HepG2 (cell line): ENCODE measurements at regions not wholly inside any gene's neighbourhood (a gene's known extent, or its start where the extent isn't known, plus 50 kb on each side); places are given as distances from the start of the nearest gene placed in this dataset.

ENCODE experiments used
- ATAC-seq: fragments of 200-7000 bp; cut with Tn5 transposase; 3 replicates; pipeline ENCODE4 v1.9.1; 2020; ENCODE audit warnings: mild to moderate bottlenecking, moderate library complexity
- BruUV-seq: library from RNA; stranded (reverse); fragments of 400-500 nt; replicated peaks from 2 replicates; lab custom pipeline; 2021; lab: Mats Ljungman, UMichigan
- CTCF ChIA-PET: fragments of 300-600 bp; formaldehyde crosslinking; extraction: SDS; loops from one replicate; lab custom pipeline; 2021; ENCODE audit warnings: low total read pairs, inconsistent platforms, low intra/inter-chr PET ratio; lab: Yijun Ruan, JAX
- POLR2A ChIA-PET: fragments of 350-600 bp; sonication (Branson Sonifier 250); formaldehyde crosslinking; loops from one replicate; lab custom pipeline; 2020; ENCODE audit warnings: antibody characterized with exemption, inconsistent platforms; lab: Yijun Ruan, JAX
- DNase-seq: peaks from one replicate; pipeline ENCODE4 v3.0.0-alpha.2; 2015; ENCODE audit warnings: low spot score
- FAIRE-seq: peaks from 3 replicates; lab custom pipeline; 2011; peaks lifted over from hg19 to GRCh38; lab: Jason Lieb, UNC
- H2AFZ ChIP-seq: one replicate; pipeline ENCODE4 v1.6.1; 2011; ENCODE audit warnings: low read length, inconsistent platforms
- H3K27ac ChIP-seq: fragments of 300-600 bp; 3 replicates; pipeline ENCODE4 v1.8.0; 2011; ENCODE audit warnings: mixed run types, mild to moderate bottlenecking, mixed read lengths, low read length, inconsistent platforms; ENCODE audit not compliant: insufficient read depth; ENCODE audit errors: extremely low read length
- H3K27me3 ChIP-seq, 2 experiments: fragments of 200-600 bp in 1 of 2; 2 replicates in 1 of 2; 3 replicates in 1 of 2; pipeline versions ENCODE4 v1.6.0 to v1.8.0; 2011; ENCODE audit warnings: low read length in 2 of 2, mild to moderate bottlenecking in 2 of 2, moderate library complexity in 2 of 2, inconsistent platforms in 1 of 2; ENCODE audit not compliant: insufficient read depth in 2 of 2, control insufficient read depth in 1 of 2
- H3K36me3 ChIP-seq, 2 experiments: fragments of 200-600 bp in 1 of 2; replicated peaks in 1 of 2; 2 replicates in 1 of 2; 3 replicates in 1 of 2; pipeline versions ENCODE4 v1.5.1 to v1.8.0; 2011; ENCODE audit warnings: low read length in 2 of 2, inconsistent platforms in 1 of 2; ENCODE audit not compliant: insufficient read depth in 2 of 2, control insufficient read depth in 1 of 2
- H3K4me1 ChIP-seq: 2 replicates; pipeline ENCODE4 v1.5.1; 2012; ENCODE audit warnings: low read length, inconsistent platforms; ENCODE audit not compliant: insufficient read depth
- H3K4me2 ChIP-seq: 2 replicates; pipeline ENCODE4 v1.6.0; 2011; ENCODE audit warnings: low read depth, low read length, inconsistent platforms
- H3K4me3 ChIP-seq, 3 experiments: fragments of 200-600 bp in 1 of 3; sonication (generic), shearing (Covaris generic) in 1 of 3; replicated peaks in 1 of 3; 2 replicates each; pipeline ENCODE4 v1.5.1; 2011 to 2016; ENCODE audit warnings: low read length in 3 of 3, inconsistent platforms in 2 of 3, low read depth in 2 of 3, mild to moderate bottlenecking in 2 of 3, control low read depth in 1 of 3, mixed read lengths in 1 of 3; ENCODE audit not compliant: insufficient read depth in 1 of 3
- H3K79me2 ChIP-seq: one replicate; pipeline ENCODE4 v1.6.1; 2011; ENCODE audit warnings: low read length, inconsistent platforms; ENCODE audit not compliant: insufficient read depth
- H3K9ac ChIP-seq: 2 replicates; pipeline ENCODE4 v1.6.0; 2011; ENCODE audit warnings: mild to moderate bottlenecking, low read depth, low read length, inconsistent platforms; ENCODE audit not compliant: insufficient read depth
- H3K9me3 ChIP-seq: 2 replicates; pipeline ENCODE4 v1.5.1; 2012; ENCODE audit warnings: mild to moderate bottlenecking, low read length
- H4K20me1 ChIP-seq: 2 replicates; pipeline ENCODE4 v1.6.0; 2011; ENCODE audit warnings: inconsistent platforms, mild to moderate bottlenecking, low read length, moderate library complexity; ENCODE audit not compliant: insufficient read depth
- AHR ChIP-seq: IDR thresholded peaks from 2 replicates; pipeline ENCODE4 v1.6.1; 2018; ENCODE audit warnings: missing genetic modification reagents, missing compliant biosample characterization
- GPN1 ChIP-seq: sonication (generic); formaldehyde crosslinking; IDR thresholded peaks from 2 replicates; pipeline ENCODE4 v1.5.1; 2020; ENCODE audit warnings: missing genetic modification reagents, borderline replicate concordance
- HNRNPL ChIP-seq: fragments of 200-400 bp; formaldehyde crosslinking; IDR thresholded peaks from 2 replicates; pipeline ENCODE4 v1.6.1; 2017; ENCODE audit warnings: mild to moderate bottlenecking, low read depth, low read length
- MAFF ChIP-seq: IDR thresholded peaks from 2 replicates; pipeline ENCODE4 v1.6.1; 2011; ENCODE audit warnings: low read depth, low read length, improper control_type of control experiment
- NFYC ChIP-seq: IDR thresholded peaks from 2 replicates; pipeline ENCODE4 v1.6.1; 2016; ENCODE audit warnings: missing genetic modification reagents, missing compliant biosample characterization
- RBM22 ChIP-seq: fragments of 200-400 bp; formaldehyde crosslinking; optimal IDR thresholded peaks from 2 replicates; pipeline ENCODE3; 2017; ENCODE audit warnings: mild to moderate bottlenecking, low read length, moderate library complexity
- SMC3 ChIP-seq: IDR thresholded peaks from 2 replicates; pipeline ENCODE4 v1.6.1; 2011; ENCODE audit warnings: low read length, improper control_type of control experiment
- SP4 ChIP-seq: sonication (generic); formaldehyde crosslinking; IDR thresholded peaks from 2 replicates; pipeline ENCODE4 v1.8.1; 2023; ENCODE audit warnings: mild to moderate bottlenecking, missing genetic modification reagents
- TP53 ChIP-seq: sonication (generic); formaldehyde crosslinking; conservative IDR thresholded peaks from 2 replicates; pipeline ENCODE4 v1.4.0; 2020; ENCODE audit warnings: missing genetic modification reagents
- ZNF350 ChIP-seq: sonication (generic); formaldehyde crosslinking; IDR thresholded peaks from 2 replicates; pipeline ENCODE4 v1.4.0; 2020; ENCODE audit warnings: mild to moderate bottlenecking, low read depth, missing genetic modification reagents, borderline replicate concordance
- ZNF556 ChIP-seq: sonication (generic); formaldehyde crosslinking; IDR thresholded peaks from 2 replicates; pipeline ENCODE4 v1.4.0; 2020; ENCODE audit warnings: mild to moderate bottlenecking, missing genetic modification reagents, borderline replicate concordance
- WGBS: methylation state at CpG from one replicate; pipeline ENCODE4 v1.1.6; 2017; ENCODE audit warnings: low lambda C conversion rate; 5-methylcytosine and 5-hydroxymethylcytosine counted together
- in situ Hi-C: cut with HindIII; loops from 2 replicates; pipeline ENCODE4 v1.10.0; 2017; ENCODE audit warnings: low pct_unique_long_range_greater_than_20kb; ENCODE audit not compliant: extremely low pct_ligation_motif_present
- intact Hi-C: fragments of 100-400 bp; cut with micrococcal nuclease; formaldehyde crosslinking; loops from one replicate; pipeline ENCODE4 v1.10.0; 2022; ENCODE audit not compliant: unreplicated experiment
- TF ChIP-seq, protein P1 (sequence below): sonication (generic); formaldehyde crosslinking; IDR thresholded peaks from 2 replicates; pipeline ENCODE4 v1.4.0; 2020; ENCODE audit warnings: missing genetic modification reagents
- TF ChIP-seq, protein P2 (sequence below): sonication (generic); formaldehyde crosslinking; IDR thresholded peaks from 2 replicates; pipeline ENCODE4 v1.5.0; 2020; ENCODE audit warnings: missing genetic modification reagents
- TF ChIP-seq, protein P3 (sequence below): IDR thresholded peaks from 2 replicates; pipeline ENCODE4 v1.6.1; 2018; ENCODE audit warnings: missing genetic modification reagents
- TF ChIP-seq, protein P4 (sequence below): IDR thresholded peaks from 2 replicates; pipeline ENCODE4 v1.6.1; 2016
- TF ChIP-seq, protein P5 (sequence below): sonication (generic); formaldehyde crosslinking; IDR thresholded peaks from 2 replicates; pipeline ENCODE4 v1.4.0; 2020; ENCODE audit warnings: missing genetic modification reagents

- no peak for TF ChIP-seq MAFF
- no peak for TF ChIP-seq HNRNPL
- no peak for TF ChIP-seq ZNF350 (CRISPR knock-in tag)
- no peak for TF ChIP-seq RBM22
- TF ChIP-seq ZNF556, result no peak
- TF ChIP-seq, protein P1, sequence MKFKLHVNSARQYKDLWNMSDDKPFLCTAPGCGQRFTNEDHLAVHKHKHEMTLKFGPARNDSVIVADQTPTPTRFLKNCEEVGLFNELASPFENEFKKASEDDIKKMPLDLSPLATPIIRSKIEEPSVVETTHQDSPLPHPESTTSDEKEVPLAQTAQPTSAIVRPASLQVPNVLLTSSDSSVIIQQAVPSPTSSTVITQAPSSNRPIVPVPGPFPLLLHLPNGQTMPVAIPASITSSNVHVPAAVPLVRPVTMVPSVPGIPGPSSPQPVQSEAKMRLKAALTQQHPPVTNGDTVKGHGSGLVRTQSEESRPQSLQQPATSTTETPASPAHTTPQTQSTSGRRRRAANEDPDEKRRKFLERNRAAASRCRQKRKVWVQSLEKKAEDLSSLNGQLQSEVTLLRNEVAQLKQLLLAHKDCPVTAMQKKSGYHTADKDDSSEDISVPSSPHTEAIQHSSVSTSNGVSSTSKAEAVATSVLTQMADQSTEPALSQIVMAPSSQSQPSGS (CRISPR knock-in tag), result no peak
- TF ChIP-seq GPN1 (CRISPR knock-in tag), result no peak
- TF ChIP-seq, protein P2, sequence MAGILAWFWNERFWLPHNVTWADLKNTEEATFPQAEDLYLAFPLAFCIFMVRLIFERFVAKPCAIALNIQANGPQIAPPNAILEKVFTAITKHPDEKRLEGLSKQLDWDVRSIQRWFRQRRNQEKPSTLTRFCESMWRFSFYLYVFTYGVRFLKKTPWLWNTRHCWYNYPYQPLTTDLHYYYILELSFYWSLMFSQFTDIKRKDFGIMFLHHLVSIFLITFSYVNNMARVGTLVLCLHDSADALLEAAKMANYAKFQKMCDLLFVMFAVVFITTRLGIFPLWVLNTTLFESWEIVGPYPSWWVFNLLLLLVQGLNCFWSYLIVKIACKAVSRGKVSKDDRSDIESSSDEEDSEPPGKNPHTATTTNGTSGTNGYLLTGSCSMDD, result no peak
- TF ChIP-seq TP53 (CRISPR knock-in tag), result no peak
- TF ChIP-seq NFYC (CRISPR knock-in tag), result no peak
- TF ChIP-seq, protein P3, sequence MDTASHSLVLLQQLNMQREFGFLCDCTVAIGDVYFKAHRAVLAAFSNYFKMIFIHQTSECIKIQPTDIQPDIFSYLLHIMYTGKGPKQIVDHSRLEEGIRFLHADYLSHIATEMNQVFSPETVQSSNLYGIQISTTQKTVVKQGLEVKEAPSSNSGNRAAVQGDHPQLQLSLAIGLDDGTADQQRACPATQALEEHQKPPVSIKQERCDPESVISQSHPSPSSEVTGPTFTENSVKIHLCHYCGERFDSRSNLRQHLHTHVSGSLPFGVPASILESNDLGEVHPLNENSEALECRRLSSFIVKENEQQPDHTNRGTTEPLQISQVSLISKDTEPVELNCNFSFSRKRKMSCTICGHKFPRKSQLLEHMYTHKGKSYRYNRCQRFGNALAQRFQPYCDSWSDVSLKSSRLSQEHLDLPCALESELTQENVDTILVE (CRISPR knock-in tag), result no peak
- no peak for TF ChIP-seq SMC3
- TF ChIP-seq, protein P4, sequence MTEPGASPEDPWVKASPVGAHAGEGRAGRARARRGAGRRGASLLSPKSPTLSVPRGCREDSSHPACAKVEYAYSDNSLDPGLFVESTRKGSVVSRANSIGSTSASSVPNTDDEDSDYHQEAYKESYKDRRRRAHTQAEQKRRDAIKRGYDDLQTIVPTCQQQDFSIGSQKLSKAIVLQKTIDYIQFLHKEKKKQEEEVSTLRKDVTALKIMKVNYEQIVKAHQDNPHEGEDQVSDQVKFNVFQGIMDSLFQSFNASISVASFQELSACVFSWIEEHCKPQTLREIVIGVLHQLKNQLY, result no peak
- TF ChIP-seq SP4, result no peak
- TF ChIP-seq AHR (CRISPR knock-in tag), result no peak
- TF ChIP-seq, protein P5, sequence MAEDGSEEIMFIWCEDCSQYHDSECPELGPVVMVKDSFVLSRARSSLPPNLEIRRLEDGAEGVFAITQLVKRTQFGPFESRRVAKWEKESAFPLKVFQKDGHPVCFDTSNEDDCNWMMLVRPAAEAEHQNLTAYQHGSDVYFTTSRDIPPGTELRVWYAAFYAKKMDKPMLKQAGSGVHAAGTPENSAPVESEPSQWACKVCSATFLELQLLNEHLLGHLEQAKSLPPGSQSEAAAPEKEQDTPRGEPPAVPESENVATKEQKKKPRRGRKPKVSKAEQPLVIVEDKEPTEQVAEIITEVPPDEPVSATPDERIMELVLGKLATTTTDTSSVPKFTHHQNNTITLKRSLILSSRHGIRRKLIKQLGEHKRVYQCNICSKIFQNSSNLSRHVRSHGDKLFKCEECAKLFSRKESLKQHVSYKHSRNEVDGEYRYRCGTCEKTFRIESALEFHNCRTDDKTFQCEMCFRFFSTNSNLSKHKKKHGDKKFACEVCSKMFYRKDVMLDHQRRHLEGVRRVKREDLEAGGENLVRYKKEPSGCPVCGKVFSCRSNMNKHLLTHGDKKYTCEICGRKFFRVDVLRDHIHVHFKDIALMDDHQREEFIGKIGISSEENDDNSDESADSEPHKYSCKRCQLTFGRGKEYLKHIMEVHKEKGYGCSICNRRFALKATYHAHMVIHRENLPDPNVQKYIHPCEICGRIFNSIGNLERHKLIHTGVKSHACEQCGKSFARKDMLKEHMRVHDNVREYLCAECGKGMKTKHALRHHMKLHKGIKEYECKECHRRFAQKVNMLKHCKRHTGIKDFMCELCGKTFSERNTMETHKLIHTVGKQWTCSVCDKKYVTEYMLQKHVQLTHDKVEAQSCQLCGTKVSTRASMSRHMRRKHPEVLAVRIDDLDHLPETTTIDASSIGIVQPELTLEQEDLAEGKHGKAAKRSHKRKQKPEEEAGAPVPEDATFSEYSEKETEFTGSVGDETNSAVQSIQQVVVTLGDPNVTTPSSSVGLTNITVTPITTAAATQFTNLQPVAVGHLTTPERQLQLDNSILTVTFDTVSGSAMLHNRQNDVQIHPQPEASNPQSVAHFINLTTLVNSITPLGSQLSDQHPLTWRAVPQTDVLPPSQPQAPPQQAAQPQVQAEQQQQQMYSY (CRISPR knock-in tag), result no peak
- Histone ChIP-seq H3K4me2 (no peak overlapping the region), H3K27me3 (no peaks in the 10 kb centered on the region), H3K27ac (no peak overlapping the region), H3K79me2 (no peaks in the 10 kb centered on the region), H4K20me1 (no peaks in the 10 kb centered on the region), H3K4me1 (peaks cover 20% of the 10 kb centered on the region), H3K9me3 (no peaks in the 10 kb centered on the region), H3K9ac (no peak overlapping the region), H3K4me3 (no peak overlapping the region), H3K36me3 (no peaks in the 10 kb centered on the region), H2AFZ (no peak overlapping the region)
- no peak for DNase-seq
- intact Hi-C loops (no loop called here), in situ Hi-C loops (no loop called here)
- POLR2A ChIA-PET, result no interaction called here
- no TSS peak for BruUV-seq
- 71% methylated on average over 3 of the region's 3 CpGs for WGBS
- CTCF ChIA-PET, result no interaction called here
- FAIRE-seq, result no peak
- ATAC-seq, result no peak
Measured at GRCh38 chr7:86980223-86980622, 79.2 kb downstream of the ELAPOR2 start.
